ENCODE measurements at regions not wholly inside any gene's neighbourhood (a gene's known extent, or its start where the extent isn't known, plus 50 kb on each side); places are given as distances from the start of the nearest gene placed in this dataset.

- TF ChIP-seq GATA1 (IDR thresholded peaks at IDR 0.05; ENCODE audit: low read depth, low read length), result no peak
- DNase-seq, result no peak
These were observed 249.2 kb downstream of the IDS start for GRCh38 chrX:149255860-149256259.

GRCh38 chrX:149248073-149248625 lies 257.0 kb downstream of the IDS start:
- no peak for DNase-seq

GRCh38 chrX:149230689-149231088 lies 274.4 kb downstream of the IDS start:
- TF ChIP-seq GATA1 (IDR thresholded peaks at IDR 0.05; ENCODE audit: low read depth, low read length) (no peak), POLR2A (IDR thresholded peaks at IDR 0.05; ENCODE audit: low read length) (no peak)
- no peak for DNase-seq

More at GRCh38 chrX:149248073-149248625, 257.0 kb downstream of the IDS start:
- TF ChIP-seq POLR2A (IDR thresholded peaks at IDR 0.05; ENCODE audit: low read length) (no peak), GATA1 (IDR thresholded peaks at IDR 0.05; ENCODE audit: low read depth, low read length) (no peak)

GRCh38 chrX:149223854-149224253 lies 281.3 kb downstream of the IDS start:
- no peak for DNase-seq
- TF ChIP-seq POLR2A (IDR thresholded peaks at IDR 0.05; ENCODE audit: low read length), result no peak
- no peak for TF ChIP-seq GATA1 (IDR thresholded peaks at IDR 0.05; ENCODE audit: low read depth, low read length)

- TF ChIP-seq GATA1 (IDR thresholded peaks at IDR 0.05; ENCODE audit: low read depth, low read length) (no peak), POLR2A (IDR thresholded peaks at IDR 0.05; ENCODE audit: low read length) (no peak)
- no peak for DNase-seq
These were observed 283.1 kb downstream of the IDS start for GRCh38 chrX:149222040-149222439.

GRCh38 chrX:149221230-149221629 lies 283.9 kb downstream of the IDS start:
- DNase-seq, result no peak
- TF ChIP-seq GATA1 (IDR thresholded peaks at IDR 0.05; ENCODE audit: low read depth, low read length), result no peak
- no peak for TF ChIP-seq POLR2A (IDR thresholded peaks at IDR 0.05; ENCODE audit: low read length)

- TF ChIP-seq POLR2A (IDR thresholded peaks at IDR 0.05; ENCODE audit: low read length), result no peak
- TF ChIP-seq GATA1 (IDR thresholded peaks at IDR 0.05; ENCODE audit: low read depth, low read length), result no peak
- no peak for DNase-seq
These were observed 291.8 kb downstream of the IDS start for GRCh38 chrX:149213264-149213663.

- DNase-seq, result no peak
- no peak for TF ChIP-seq POLR2A (IDR thresholded peaks at IDR 0.05; ENCODE audit: low read length)
- TF ChIP-seq GATA1 (IDR thresholded peaks at IDR 0.05; ENCODE audit: low read depth, low read length), result no peak
These were observed 296.8 kb downstream of the IDS start for GRCh38 chrX:149208307-149208706.

GRCh38 chrX:149207518-149207917 lies 297.6 kb downstream of the IDS start:
- DNase-seq, result no peak
- no peak for TF ChIP-seq POLR2A (IDR thresholded peaks at IDR 0.05; ENCODE audit: low read length)
- no peak for TF ChIP-seq GATA1 (IDR thresholded peaks at IDR 0.05; ENCODE audit: low read depth, low read length)

GRCh38 chrX:149205937-149206336 lies 299.2 kb downstream of the IDS start:
- TF ChIP-seq POLR2A (IDR thresholded peaks at IDR 0.05; ENCODE audit: low read length), result no peak
- TF ChIP-seq GATA1 (IDR thresholded peaks at IDR 0.05; ENCODE audit: low read depth, low read length), result no peak
- DNase-seq, result no peak

- TF ChIP-seq POLR2A (IDR thresholded peaks at IDR 0.05; ENCODE audit: low read length) (no peak), GATA1 (IDR thresholded peaks at IDR 0.05; ENCODE audit: low read depth, low read length) (no peak)
- no peak for DNase-seq
These were observed 300.0 kb downstream of the IDS start for GRCh38 chrX:149205081-149205480.

- DNase-seq, result no peak
These were observed 305.4 kb downstream of the IDS start for GRCh38 chrX:149199734-149200133.

GRCh38 chrX:149198980-149199732 lies 305.9 kb downstream of the IDS start:
- TF ChIP-seq GATA1 (IDR thresholded peaks at IDR 0.05; ENCODE audit: low read depth, low read length) (no peak), POLR2A (IDR thresholded peaks at IDR 0.05; ENCODE audit: low read length) (no peak)
- no peak for DNase-seq

More at GRCh38 chrX:149199734-149200133, 305.4 kb downstream of the IDS start:
- TF ChIP-seq POLR2A (IDR thresholded peaks at IDR 0.05; ENCODE audit: low read length), result no peak
- TF ChIP-seq GATA1 (IDR thresholded peaks at IDR 0.05; ENCODE audit: low read depth, low read length), result no peak

GRCh38 chrX:149185087-149185486 lies 320.0 kb downstream of the IDS start:
- TF ChIP-seq POLR2A (IDR thresholded peaks at IDR 0.05; ENCODE audit: low read length), result no peak
- TF ChIP-seq GATA1 (IDR thresholded peaks at IDR 0.05; ENCODE audit: low read depth, low read length), result no peak
- no peak for DNase-seq

- DNase-seq, result no peak
- TF ChIP-seq GATA1 (IDR thresholded peaks at IDR 0.05; ENCODE audit: low read depth, low read length) (no peak), POLR2A (IDR thresholded peaks at IDR 0.05; ENCODE audit: low read length) (no peak)
These were observed 343.5 kb downstream of the IDS start for GRCh38 chrX:149161435-149162088.
